ENCODE measurements at regions not wholly inside any gene's neighbourhood (a gene's known extent, or its start where the extent isn't known, plus 50 kb on each side); places are given as distances from the start of the nearest gene placed in this dataset.

DNA sequence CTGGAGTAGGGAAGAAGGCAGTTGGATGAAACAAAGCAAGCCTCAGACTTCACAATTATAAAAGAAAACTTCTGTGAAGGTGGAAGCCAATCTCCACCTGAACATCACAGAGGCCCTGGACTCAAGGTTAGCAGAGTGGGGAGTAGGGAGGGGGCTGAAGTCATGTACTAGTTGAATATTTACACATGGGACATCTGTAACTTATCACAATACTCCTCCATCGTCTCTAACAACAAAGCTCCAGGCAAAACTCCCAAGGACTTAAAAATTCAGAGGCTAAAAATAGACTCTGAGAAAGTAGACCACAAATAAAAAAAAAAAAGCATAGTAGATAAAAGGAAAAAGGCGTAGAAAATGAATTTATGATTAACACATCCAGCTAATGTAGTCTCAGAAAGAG, 326.3 kb upstream of the PKN2 start:
- Histone ChIP-seq H3K9me3 (ENCODE audit: control insufficient read depth, low read depth, low read length) (no peaks in the 10 kb centered on the region), H3K4me1 (ENCODE audit: control insufficient read depth, insufficient read depth, low read length) (no peaks in the 10 kb centered on the region), H3K27ac (ENCODE audit: low read length) (no peak overlapping the region), H3K36me3 (ENCODE audit: control insufficient read depth, insufficient read depth, low read length) (no peaks in the 10 kb centered on the region), H3K4me3 (ENCODE audit: low read length) (no peak overlapping the region), H3K27me3 (ENCODE audit: control insufficient read depth, insufficient read depth, low read length) (no peaks in the 10 kb centered on the region)
- WGBS (ENCODE audit: insufficient coverage, low lambda C conversion rate): 90% methylated on average over 1 of the region's 2 CpGs
- no peak for DNase-seq

DNA sequence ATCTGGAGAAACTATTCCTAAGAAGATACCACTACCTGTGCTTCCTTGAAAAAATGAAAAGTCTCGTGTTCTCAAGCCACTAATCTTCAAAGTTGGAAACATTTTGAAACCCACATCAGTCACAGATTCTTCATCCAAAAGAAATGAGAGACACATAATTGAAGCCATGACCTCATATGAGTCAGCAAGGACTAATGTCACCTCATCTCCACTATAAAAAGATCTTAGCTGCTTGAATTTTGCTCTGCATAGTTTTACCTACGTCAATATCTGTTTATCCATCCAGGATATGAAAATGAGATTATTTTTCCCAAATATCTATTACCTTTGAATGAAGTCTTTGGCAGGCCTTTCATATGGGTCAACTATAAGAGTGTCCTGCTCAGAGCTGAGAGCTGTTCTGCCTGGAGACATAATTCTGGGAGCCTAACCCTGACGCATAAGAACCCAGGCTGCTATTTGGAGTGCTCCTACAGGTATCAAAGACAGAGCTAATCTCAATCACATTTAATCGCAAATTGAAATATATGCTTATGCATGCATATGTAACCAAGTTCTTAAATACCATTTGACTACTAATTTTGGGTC, 312.5 kb upstream of the PKN2 start:
- 100% methylated on average over 1 of the region's 4 CpGs for WGBS (ENCODE audit: insufficient coverage, low lambda C conversion rate)
- no peak overlapping the region for H3K27ac ChIP-seq (ENCODE audit: low read length)
- no peaks in the 10 kb centered on the region for H3K27me3 ChIP-seq (ENCODE audit: control insufficient read depth, insufficient read depth, low read length)
- DNase-seq: no peak
- H3K4me1 ChIP-seq (ENCODE audit: control insufficient read depth, insufficient read depth, low read length): no peaks in the 10 kb centered on the region
- H3K9me3 ChIP-seq (ENCODE audit: control insufficient read depth, low read depth, low read length): no peaks in the 10 kb centered on the region
- no peak overlapping the region for H3K4me3 ChIP-seq (ENCODE audit: low read length)
- H3K36me3 ChIP-seq (ENCODE audit: control insufficient read depth, insufficient read depth, low read length): no peaks in the 10 kb centered on the region

DNA sequence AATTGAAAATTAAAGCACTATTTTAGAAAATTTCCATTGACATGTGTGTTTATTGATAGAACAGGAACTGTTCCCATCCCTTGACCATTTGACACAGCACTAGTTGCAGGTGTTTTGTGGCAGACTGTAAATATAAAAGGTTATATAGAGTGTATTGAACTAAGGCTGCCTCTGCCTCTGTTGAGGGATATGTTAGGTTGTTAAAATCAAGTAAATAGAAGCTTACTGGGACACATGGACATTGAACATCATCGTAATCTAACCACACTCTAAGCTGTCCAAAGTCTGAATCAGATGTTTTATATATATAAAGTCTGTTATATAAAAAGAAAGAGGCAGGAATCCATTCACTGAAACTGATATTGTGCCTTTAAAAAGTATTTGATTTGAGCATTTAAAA, 308.1 kb upstream of the PKN2 start:
- H3K27ac ChIP-seq (ENCODE audit: low read length): no peak overlapping the region
- WGBS (ENCODE audit: insufficient coverage, low lambda C conversion rate): no CpG with 5 or more reads among the region's 1 CpG
- H3K36me3 ChIP-seq (ENCODE audit: control insufficient read depth, insufficient read depth, low read length): no peaks in the 10 kb centered on the region
- DNase-seq: no peak
- no peaks in the 10 kb centered on the region for H3K4me1 ChIP-seq (ENCODE audit: control insufficient read depth, insufficient read depth, low read length)
- H3K4me3 ChIP-seq (ENCODE audit: low read length): no peak overlapping the region
- no peaks in the 10 kb centered on the region for H3K9me3 ChIP-seq (ENCODE audit: control insufficient read depth, low read depth, low read length)
- no peaks in the 10 kb centered on the region for H3K27me3 ChIP-seq (ENCODE audit: control insufficient read depth, insufficient read depth, low read length)

DNA sequence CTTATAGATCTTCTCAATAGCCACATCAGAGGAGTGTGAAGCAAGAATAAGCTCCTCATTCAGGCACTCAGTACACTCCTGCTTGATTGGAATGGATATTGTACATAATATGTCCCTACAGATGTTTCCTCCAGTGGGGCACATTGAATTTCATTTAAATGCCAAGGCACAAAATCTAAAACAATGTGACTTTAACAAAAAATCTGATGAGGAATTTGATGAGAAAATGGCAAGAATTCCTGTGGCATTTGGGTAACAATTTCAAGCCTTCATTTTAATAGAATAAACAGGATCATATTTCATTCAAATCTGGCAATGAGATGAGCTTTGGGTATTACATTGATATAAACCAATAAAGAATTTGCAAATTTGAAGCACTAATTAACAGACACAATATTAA, 307.7 kb upstream of the PKN2 start:
- H3K27ac ChIP-seq (ENCODE audit: low read length): no peak overlapping the region
- H3K36me3 ChIP-seq (ENCODE audit: control insufficient read depth, insufficient read depth, low read length): no peaks in the 10 kb centered on the region
- no peaks in the 10 kb centered on the region for H3K27me3 ChIP-seq (ENCODE audit: control insufficient read depth, insufficient read depth, low read length)
- H3K4me1 ChIP-seq (ENCODE audit: control insufficient read depth, insufficient read depth, low read length): no peaks in the 10 kb centered on the region
- DNase-seq: no peak
- H3K4me3 ChIP-seq (ENCODE audit: low read length): no peak overlapping the region
- H3K9me3 ChIP-seq (ENCODE audit: control insufficient read depth, low read depth, low read length): no peaks in the 10 kb centered on the region

DNA sequence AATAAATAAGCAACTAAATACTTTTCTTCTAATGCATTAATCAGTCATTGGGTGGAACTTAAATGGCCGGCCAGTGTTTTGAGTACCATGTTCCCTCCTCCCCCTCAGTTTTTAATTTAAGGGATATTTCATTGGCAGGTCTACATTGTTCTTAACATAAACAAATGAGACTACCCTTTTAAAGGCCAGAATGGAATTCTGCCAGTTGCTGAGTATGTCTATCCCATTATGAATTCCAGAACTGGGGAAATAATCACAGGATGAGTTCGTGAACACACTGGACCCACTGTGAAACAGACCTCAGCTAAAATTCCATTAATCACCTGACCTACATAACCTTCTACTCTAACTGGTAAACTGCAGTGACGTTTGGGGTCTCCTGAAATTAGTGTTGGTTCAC, 305.5 kb upstream of the PKN2 start:
- Histone ChIP-seq H3K36me3 (ENCODE audit: control insufficient read depth, insufficient read depth, low read length) (no peaks in the 10 kb centered on the region), H3K9me3 (ENCODE audit: control insufficient read depth, low read depth, low read length) (no peaks in the 10 kb centered on the region), H3K27ac (ENCODE audit: low read length) (no peak overlapping the region), H3K4me3 (ENCODE audit: low read length) (no peak overlapping the region), H3K4me1 (ENCODE audit: control insufficient read depth, insufficient read depth, low read length) (no peaks in the 10 kb centered on the region), H3K27me3 (ENCODE audit: control insufficient read depth, insufficient read depth, low read length) (no peaks in the 10 kb centered on the region)
- DNase-seq: no peak
- WGBS (ENCODE audit: insufficient coverage, low lambda C conversion rate): 80% methylated on average over 1 of the region's 3 CpGs

DNA sequence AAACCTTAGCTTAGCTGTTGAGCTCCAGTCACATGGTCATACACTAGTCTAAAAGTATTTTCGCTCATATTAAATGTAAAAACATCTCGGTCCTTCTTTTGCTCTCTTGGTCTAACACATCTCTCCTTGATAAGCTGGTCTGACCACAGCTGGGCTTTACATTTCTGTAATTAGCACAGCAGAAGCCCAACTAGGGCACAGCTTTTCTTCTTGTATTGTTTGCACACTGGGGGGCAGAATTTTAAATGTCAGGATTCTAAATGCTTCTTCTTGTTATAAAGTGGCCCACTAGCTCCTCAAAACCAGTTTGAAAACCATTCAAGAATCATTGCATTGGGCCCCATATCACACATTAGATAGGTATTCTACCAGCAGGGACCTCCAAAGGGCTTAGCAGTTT, 289.1 kb upstream of the PKN2 start:
- H3K36me3 ChIP-seq (ENCODE audit: control insufficient read depth, insufficient read depth, low read length): no peaks in the 10 kb centered on the region
- DNase-seq: no peak
- WGBS (ENCODE audit: insufficient coverage, low lambda C conversion rate): no CpG with 5 or more reads among the region's 2 CpGs
- no peaks in the 10 kb centered on the region for H3K4me1 ChIP-seq (ENCODE audit: control insufficient read depth, insufficient read depth, low read length)
- H3K4me3 ChIP-seq (ENCODE audit: low read length): no peak overlapping the region
- no peaks in the 10 kb centered on the region for H3K9me3 ChIP-seq (ENCODE audit: control insufficient read depth, low read depth, low read length)
- H3K27ac ChIP-seq (ENCODE audit: low read length): no peak overlapping the region
- H3K27me3 ChIP-seq (ENCODE audit: control insufficient read depth, insufficient read depth, low read length): no peaks in the 10 kb centered on the region

DNA sequence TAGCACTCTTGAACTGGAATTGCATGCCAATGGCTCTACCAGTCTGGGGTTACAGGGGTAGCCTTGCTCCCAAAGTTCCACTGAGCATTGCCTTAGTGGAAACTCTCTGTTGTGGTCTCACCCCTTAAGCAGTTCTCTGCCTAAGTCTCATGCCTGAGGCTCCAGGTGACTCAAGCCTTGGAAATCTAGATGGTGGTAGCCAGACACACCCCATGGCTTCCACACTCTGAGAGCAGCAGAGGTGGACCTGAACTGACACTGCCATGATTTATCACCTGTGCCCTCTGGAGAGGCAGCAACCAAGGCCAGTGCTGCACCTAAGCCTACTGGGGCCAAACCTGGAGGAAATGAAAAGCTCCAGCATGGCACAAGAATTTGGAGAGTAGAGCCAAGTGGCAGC, 285.7 kb upstream of the PKN2 start:
- no peak overlapping the region for H3K4me3 ChIP-seq (ENCODE audit: low read length)
- H3K4me1 ChIP-seq (ENCODE audit: control insufficient read depth, insufficient read depth, low read length): no peaks in the 10 kb centered on the region
- no peaks in the 10 kb centered on the region for H3K27me3 ChIP-seq (ENCODE audit: control insufficient read depth, insufficient read depth, low read length)
- H3K9me3 ChIP-seq (ENCODE audit: control insufficient read depth, low read depth, low read length): no peaks in the 10 kb centered on the region
- H3K36me3 ChIP-seq (ENCODE audit: control insufficient read depth, insufficient read depth, low read length): no peaks in the 10 kb centered on the region
- no peak overlapping the region for H3K27ac ChIP-seq (ENCODE audit: low read length)
- DNase-seq: no peak

DNA sequence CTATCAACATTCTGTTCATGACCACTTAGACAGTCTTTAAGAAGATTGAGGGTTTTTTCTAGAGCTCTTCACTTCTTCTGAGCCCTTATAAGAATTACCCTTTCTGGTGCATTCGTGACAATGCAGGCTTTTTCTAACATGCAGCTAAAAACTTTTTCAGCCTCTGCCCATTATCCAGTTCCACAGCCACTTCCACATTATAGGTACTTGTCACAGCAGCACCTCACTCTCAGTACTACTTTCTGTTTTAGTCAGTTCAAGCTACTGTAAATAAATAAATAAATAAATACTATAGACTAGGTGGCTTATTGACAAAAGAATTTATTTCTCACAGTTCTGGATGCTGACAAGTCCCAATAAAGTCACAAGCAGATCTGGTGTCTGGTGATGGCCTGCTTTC, 284.4 kb upstream of the PKN2 start:
- no peaks in the 10 kb centered on the region for H3K36me3 ChIP-seq (ENCODE audit: control insufficient read depth, insufficient read depth, low read length)
- no CpG with 5 or more reads among the region's 1 CpG for WGBS (ENCODE audit: insufficient coverage, low lambda C conversion rate)
- H3K4me3 ChIP-seq (ENCODE audit: low read length): no peak overlapping the region

DNA sequence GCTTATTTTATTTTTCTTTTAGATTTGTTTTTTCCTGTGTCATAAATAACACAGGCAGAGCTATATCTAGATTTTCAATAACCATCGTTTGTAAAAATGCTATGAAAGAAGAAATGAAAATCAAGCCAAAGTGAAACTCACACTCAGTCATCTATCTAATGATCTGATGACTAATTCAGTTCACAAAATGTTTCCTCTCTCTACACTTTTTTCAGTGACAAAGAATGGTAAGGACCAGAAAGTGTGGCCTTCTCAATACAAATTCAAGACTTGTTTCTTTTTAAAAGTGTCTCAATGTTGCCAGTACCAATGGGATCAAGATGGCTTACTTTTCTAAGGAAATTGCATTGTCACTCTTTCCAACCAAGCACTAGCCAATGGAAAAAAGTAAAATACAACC, 282.8 kb upstream of the PKN2 start:
- Histone ChIP-seq H3K4me3 (ENCODE audit: low read length) (no peak overlapping the region), H3K36me3 (ENCODE audit: control insufficient read depth, insufficient read depth, low read length) (no peaks in the 10 kb centered on the region), H3K27ac (ENCODE audit: low read length) (no peak overlapping the region), H3K4me1 (ENCODE audit: control insufficient read depth, insufficient read depth, low read length) (no peaks in the 10 kb centered on the region), H3K27me3 (ENCODE audit: control insufficient read depth, insufficient read depth, low read length) (no peaks in the 10 kb centered on the region), H3K9me3 (ENCODE audit: control insufficient read depth, low read depth, low read length) (no peaks in the 10 kb centered on the region)
- no peak for DNase-seq
- 83% methylated on average over 1 of the region's 1 CpG for WGBS (ENCODE audit: insufficient coverage, low lambda C conversion rate)

More for the DNA sequence above, 284.4 kb upstream of the PKN2 start:
- Histone ChIP-seq H3K27ac (ENCODE audit: low read length) (no peak overlapping the region), H3K4me1 (ENCODE audit: control insufficient read depth, insufficient read depth, low read length) (no peaks in the 10 kb centered on the region), H3K27me3 (ENCODE audit: control insufficient read depth, insufficient read depth, low read length) (no peaks in the 10 kb centered on the region), H3K9me3 (ENCODE audit: control insufficient read depth, low read depth, low read length) (no peaks in the 10 kb centered on the region)
- no peak for DNase-seq

DNA sequence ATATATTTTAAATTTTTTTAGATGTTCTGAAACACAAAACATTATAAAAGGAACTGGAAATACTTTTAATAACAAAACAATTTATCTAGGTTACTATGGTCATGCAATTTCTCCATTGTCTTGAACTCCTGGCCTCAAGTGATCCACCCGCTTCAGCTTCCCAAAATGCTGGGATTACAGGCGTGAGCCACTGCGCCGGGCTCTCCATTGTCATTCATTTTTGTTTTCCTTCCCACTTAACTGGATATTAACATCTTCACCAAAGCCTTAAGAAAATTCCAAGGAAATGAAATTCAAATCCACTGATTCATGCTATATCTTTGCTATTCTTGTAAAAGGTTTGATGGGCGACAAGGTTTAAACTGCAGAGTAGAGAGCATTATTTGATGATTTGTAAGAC, 279.5 kb upstream of the PKN2 start:
- no peaks in the 10 kb centered on the region for H3K36me3 ChIP-seq (ENCODE audit: control insufficient read depth, insufficient read depth, low read length)
- no peaks in the 10 kb centered on the region for H3K9me3 ChIP-seq (ENCODE audit: control insufficient read depth, low read depth, low read length)
- 100% methylated on average over 2 of the region's 5 CpGs for WGBS (ENCODE audit: insufficient coverage, low lambda C conversion rate)
- DNase-seq: no peak
- no peaks in the 10 kb centered on the region for H3K27me3 ChIP-seq (ENCODE audit: control insufficient read depth, insufficient read depth, low read length)
- H3K4me3 ChIP-seq (ENCODE audit: low read length): no peak overlapping the region
- H3K4me1 ChIP-seq (ENCODE audit: control insufficient read depth, insufficient read depth, low read length): no peaks in the 10 kb centered on the region
- no peak overlapping the region for H3K27ac ChIP-seq (ENCODE audit: low read length)

DNA sequence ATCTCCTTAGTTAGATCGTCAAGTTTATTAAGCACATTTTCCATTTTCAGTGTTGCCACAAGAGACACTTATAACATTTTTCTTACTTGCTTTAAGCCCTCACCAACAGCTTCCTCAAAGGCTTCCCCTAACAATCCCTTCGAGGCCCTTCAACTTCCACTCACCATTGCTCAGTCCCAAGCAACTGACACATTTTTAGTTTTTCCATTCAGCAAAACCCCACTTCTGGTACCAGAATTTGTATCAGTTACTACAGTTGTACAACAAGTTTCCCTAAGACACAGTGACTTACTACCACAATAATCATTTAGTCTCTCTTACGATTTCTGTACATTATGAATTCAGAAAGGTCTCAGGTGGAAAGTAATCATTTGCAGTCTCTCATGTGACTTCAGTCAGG, 276.8 kb upstream of the PKN2 start:
- WGBS (ENCODE audit: insufficient coverage, low lambda C conversion rate): 100% methylated on average over 1 of the region's 3 CpGs
- Histone ChIP-seq H3K4me3 (ENCODE audit: low read length) (no peak overlapping the region), H3K27ac (ENCODE audit: low read length) (no peak overlapping the region), H3K36me3 (ENCODE audit: control insufficient read depth, insufficient read depth, low read length) (no peaks in the 10 kb centered on the region), H3K4me1 (ENCODE audit: control insufficient read depth, insufficient read depth, low read length) (no peaks in the 10 kb centered on the region), H3K27me3 (ENCODE audit: control insufficient read depth, insufficient read depth, low read length) (no peaks in the 10 kb centered on the region), H3K9me3 (ENCODE audit: control insufficient read depth, low read depth, low read length) (peaks cover 1% of the 10 kb centered on the region)
- no peak for DNase-seq
